Thymus (tissue), 11 donors: ENCODE measurements at regions not wholly inside any gene's neighbourhood (a gene's known extent, or its start where the extent isn't known, plus 50 kb on each side); places are given as distances from the start of the nearest gene placed in this dataset.

Source experiments
- DNase-seq, 9 donors: peaks; one replicate each; pipeline ENCODE4 v3.0.0-alpha.2; 2013; ENCODE audit warnings: low spot score in 9 of 9, low read depth in 6 of 9, missing footprints in 1 of 9
- H3K27ac ChIP-seq, 2 donors: one replicate each; pipeline ENCODE4 v1.5.1; 2013; ENCODE audit warnings: control low read depth in 1 of 2, low read depth in 1 of 2, low read length in 1 of 2, mild to moderate bottlenecking in 1 of 2, moderate library complexity in 1 of 2
- H3K27me3 ChIP-seq, 2 donors: one replicate each; pipeline ENCODE4 v1.5.1; 2013; ENCODE audit warnings: low read length in 1 of 2; ENCODE audit not compliant: control insufficient read depth in 2 of 2, insufficient read depth in 1 of 2
- H3K36me3 ChIP-seq, 2 donors: one replicate each; pipeline ENCODE4 v1.5.1; 2013; ENCODE audit warnings: low read length in 1 of 2, mild to moderate bottlenecking in 1 of 2, moderate library complexity in 1 of 2; ENCODE audit not compliant: control insufficient read depth in 2 of 2, insufficient read depth in 2 of 2
- H3K4me1 ChIP-seq, 2 donors: one replicate each; pipeline ENCODE4 v1.5.1; 2013; ENCODE audit warnings: low read length in 2 of 2; ENCODE audit not compliant: control insufficient read depth in 2 of 2, insufficient read depth in 2 of 2
- H3K4me3 ChIP-seq, 2 donors: one replicate each; pipeline ENCODE4 v1.5.1; 2013; ENCODE audit warnings: low read length in 2 of 2, control low read depth in 1 of 2, mild to moderate bottlenecking in 1 of 2
- H3K9me3 ChIP-seq, 2 donors: one replicate each; pipeline ENCODE4 v1.5.1; 2013; ENCODE audit warnings: low read length in 1 of 2, mild to moderate bottlenecking in 1 of 2; ENCODE audit not compliant: control insufficient read depth in 2 of 2, insufficient read depth in 1 of 2
- WGBS: extraction: QIAGEN DNeasy Blood & Tissue Kit; methylation state at CpG from one replicate; pipeline ENCODE4 v1.1.7; 2013; 5-methylcytosine and 5-hydroxymethylcytosine counted together
- donor health status: healthy.

DNA sequence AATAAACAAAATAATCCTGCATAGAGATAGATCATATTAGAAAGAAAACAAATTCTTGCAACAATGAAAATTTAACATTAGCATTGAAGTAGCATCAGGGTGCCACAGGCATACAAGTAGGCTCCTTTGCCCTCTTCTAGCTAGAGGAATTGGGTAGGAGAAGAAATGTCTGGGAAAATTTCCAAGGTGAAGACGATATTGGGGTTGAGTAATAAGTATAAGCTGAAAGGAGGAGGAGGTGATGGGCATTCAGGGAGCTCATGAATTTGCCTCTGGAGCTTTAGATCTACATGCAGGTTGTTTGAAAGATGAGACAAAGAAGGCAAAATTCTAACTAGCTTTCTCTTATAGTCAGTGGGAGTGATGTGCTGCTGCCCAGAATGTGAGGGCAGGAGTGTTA is 504.9 kb downstream of the CCDC85A start:
- no peaks in the 10 kb centered on the region for H3K36me3 ChIP-seq
- DNase-seq: no peak
- H3K4me3 ChIP-seq: no peak overlapping the region
- no peaks in the 10 kb centered on the region for H3K27me3 ChIP-seq
- no peaks in the 10 kb centered on the region for H3K9me3 ChIP-seq
- no peak overlapping the region for H3K27ac ChIP-seq
- H3K4me1 ChIP-seq: no peaks in the 10 kb centered on the region
- 87% methylated on average over 1 of the region's 1 CpG for WGBS

DNA sequence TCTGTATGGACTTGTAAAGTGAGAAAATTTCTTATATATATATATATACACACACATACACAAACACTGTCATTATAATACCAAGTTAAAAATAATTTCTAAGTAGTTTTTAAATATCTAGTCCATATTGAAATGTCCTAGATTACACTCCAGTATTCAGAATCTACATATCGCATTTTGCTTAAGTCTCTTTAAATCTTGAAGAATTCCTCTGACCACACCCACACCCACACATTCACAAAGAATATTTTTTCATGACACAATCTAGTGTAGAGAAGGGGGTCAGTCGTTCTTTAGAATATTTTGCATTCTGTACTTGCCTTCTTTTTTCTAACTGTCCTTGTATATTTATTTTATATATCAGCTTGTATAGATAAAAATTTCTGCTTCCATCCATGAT is 509.7 kb downstream of the CCDC85A start:
- Histone ChIP-seq H3K4me1 (no peaks in the 10 kb centered on the region), H3K4me3 (no peak overlapping the region), H3K27me3 (no peaks in the 10 kb centered on the region), H3K9me3 (no peaks in the 10 kb centered on the region), H3K36me3 (no peaks in the 10 kb centered on the region), H3K27ac (no peak overlapping the region)
- 92% methylated on average over 2 of the region's 2 CpGs for WGBS
- no peak for DNase-seq

DNA sequence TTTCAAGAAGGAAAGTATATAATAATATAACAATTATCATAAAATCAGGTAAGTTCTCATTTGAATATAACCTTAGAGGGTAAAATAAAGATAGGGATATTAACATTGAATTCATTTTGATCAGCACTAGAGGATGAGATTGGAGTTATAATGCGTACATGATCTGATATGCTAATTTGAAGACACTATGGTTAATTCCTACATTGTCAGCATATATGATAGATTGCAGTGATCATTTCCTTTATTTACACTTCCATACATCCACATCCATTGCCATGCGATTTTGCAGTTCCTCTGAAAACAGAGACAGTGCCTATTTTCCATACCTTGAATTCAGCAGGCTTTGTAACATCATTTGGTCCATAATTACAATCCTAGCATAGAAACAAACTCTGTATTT is 519.2 kb downstream of the CCDC85A start:
- H3K4me3 ChIP-seq: no peak overlapping the region
- DNase-seq: no peak
- no peak overlapping the region for H3K27ac ChIP-seq
- no peaks in the 10 kb centered on the region for H3K4me1 ChIP-seq
- H3K27me3 ChIP-seq: no peaks in the 10 kb centered on the region
- H3K36me3 ChIP-seq: no peaks in the 10 kb centered on the region
- 97% methylated on average over 2 of the region's 2 CpGs for WGBS
- no peaks in the 10 kb centered on the region for H3K9me3 ChIP-seq

DNA sequence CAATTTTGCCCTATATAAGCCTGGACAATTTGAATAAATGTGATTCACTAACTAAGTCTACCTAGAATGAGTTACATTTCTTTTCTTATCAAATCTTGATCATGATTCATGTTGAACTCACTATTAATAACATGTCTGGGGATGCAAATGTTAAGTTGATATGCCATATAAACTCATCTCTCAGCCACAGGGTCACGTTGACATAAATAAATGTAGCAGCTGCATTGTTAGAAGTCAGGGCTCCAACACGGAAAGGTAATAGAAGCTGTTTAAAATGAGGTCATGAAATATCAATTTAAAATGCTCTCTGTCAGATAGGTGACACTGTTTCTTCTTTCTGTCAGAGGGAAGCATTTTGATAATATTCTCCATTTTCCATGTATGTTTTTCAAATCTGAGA is 521.9 kb downstream of the CCDC85A start:
- Histone ChIP-seq H3K4me3 (no peak overlapping the region), H3K36me3 (no peaks in the 10 kb centered on the region), H3K9me3 (no peaks in the 10 kb centered on the region), H3K4me1 (no peaks in the 10 kb centered on the region), H3K27ac (no peak overlapping the region), H3K27me3 (no peaks in the 10 kb centered on the region)
- DNase-seq: no peak
- 79% methylated on average over 2 of the region's 2 CpGs for WGBS

DNA sequence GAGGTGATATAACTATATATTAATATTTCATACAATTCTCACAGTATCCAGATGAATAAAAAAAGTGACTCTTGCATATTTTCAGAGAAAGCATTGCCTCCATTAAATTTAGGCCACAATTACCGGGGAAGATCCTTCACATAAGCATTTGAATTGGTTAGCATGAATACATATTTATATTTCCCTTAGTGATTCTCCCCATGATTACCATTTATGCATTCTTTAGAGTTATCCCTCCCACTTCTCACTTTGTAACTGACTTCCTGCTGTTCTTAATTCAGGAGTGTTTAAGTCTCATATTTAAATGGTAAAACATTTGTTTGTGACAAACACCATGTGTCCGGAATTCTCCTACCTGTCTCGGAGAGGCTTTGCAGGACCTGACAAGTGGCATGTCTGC is 523.4 kb downstream of the CCDC85A start:
- no peaks in the 10 kb centered on the region for H3K36me3 ChIP-seq
- no peak overlapping the region for H3K4me3 ChIP-seq
- H3K4me1 ChIP-seq: no peaks in the 10 kb centered on the region
- 82% methylated on average over 3 of the region's 3 CpGs for WGBS
- no peak for DNase-seq
- no peaks in the 10 kb centered on the region for H3K27me3 ChIP-seq
- no peaks in the 10 kb centered on the region for H3K9me3 ChIP-seq
- H3K27ac ChIP-seq: no peak overlapping the region

DNA sequence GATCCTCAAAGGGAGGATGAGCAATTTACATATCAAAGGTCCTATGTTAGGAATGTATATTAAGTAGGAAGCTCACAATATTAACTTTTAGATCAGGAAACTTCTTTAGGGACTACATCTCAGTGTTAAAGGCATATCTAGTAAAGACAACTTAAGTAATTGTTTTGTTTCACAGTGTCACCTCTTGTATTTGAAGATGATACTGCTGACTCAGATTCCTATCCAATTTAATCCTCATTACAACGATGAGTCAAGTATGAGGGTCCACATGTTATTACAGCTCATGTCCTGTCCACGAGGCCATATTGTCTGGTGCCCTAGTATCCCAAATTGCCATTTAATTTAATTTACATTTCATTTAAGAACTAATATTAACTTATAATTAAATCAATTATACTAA is 523.9 kb downstream of the CCDC85A start:
- H3K4me1 ChIP-seq: no peaks in the 10 kb centered on the region
- no peaks in the 10 kb centered on the region for H3K27me3 ChIP-seq
- H3K27ac ChIP-seq: no peak overlapping the region
- WGBS: 90% methylated on average over 2 of the region's 2 CpGs
- H3K36me3 ChIP-seq: no peaks in the 10 kb centered on the region
- H3K4me3 ChIP-seq: no peak overlapping the region
- DNase-seq: no peak
- no peaks in the 10 kb centered on the region for H3K9me3 ChIP-seq

- 90% methylated on average over 3 of the region's 3 CpGs for WGBS
- DNase-seq: no peak
- H3K4me1 ChIP-seq: no peaks in the 10 kb centered on the region
- no peaks in the 10 kb centered on the region for H3K27me3 ChIP-seq
- H3K9me3 ChIP-seq: no peaks in the 10 kb centered on the region
- H3K36me3 ChIP-seq: no peaks in the 10 kb centered on the region
- no peak overlapping the region for H3K4me3 ChIP-seq
- H3K27ac ChIP-seq: no peak overlapping the region
Measured at GRCh38 chr2:56709181-56709580, 525.4 kb downstream of the CCDC85A start.

DNA sequence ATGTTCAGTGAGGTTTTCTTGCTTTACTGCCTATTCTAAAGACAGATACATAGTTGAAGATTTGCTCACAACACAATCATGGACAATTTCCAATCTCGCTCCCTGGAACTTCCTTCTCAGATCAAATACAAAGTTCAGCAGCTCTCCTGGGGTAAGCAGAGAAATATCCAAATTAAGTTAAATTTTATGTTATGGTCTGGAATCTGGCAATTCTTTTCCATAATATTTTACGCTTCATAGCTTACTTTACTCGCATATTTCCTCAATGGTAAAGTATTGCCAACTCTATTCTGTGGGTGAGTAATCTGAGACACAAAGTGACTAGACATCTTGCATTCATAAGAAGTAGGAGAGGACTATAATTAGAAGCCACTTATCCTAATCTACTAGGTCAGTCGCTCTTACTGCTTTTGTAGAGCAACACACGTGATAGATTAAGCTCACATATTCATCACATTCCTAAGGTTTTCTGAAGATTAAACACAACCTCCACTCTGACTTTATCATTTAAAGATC is 529.4 kb downstream of the CCDC85A start:
- no peak overlapping the region for H3K27ac ChIP-seq
- WGBS: 94% methylated on average over 5 of the region's 5 CpGs
- H3K4me3 ChIP-seq: no peak overlapping the region
- H3K4me1 ChIP-seq: no peaks in the 10 kb centered on the region
- no peaks in the 10 kb centered on the region for H3K36me3 ChIP-seq
- H3K9me3 ChIP-seq: no peaks in the 10 kb centered on the region
- no peak for DNase-seq
- no peaks in the 10 kb centered on the region for H3K27me3 ChIP-seq

DNA sequence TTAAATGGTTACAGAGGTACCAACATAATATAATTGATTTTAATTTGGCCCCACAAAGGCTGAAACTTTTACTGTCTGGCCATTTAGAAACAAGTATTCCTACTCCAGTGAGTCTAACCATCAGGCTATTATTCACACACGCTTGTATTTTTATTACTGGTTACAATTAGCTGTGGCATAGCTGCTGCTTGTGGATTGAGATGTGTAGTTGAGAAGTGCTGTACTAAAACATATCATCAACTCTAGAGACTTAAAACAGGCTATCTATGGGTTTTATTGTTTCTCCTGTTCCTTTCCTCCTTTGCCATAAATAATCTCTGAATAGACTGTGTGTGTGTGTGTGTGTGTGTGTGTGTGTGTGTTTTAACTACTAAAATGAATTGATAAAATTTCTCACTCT is 530.2 kb downstream of the CCDC85A start:
- H3K4me3 ChIP-seq: no peak overlapping the region
- no peaks in the 10 kb centered on the region for H3K9me3 ChIP-seq
- no peaks in the 10 kb centered on the region for H3K27me3 ChIP-seq
- 95% methylated on average over 1 of the region's 1 CpG for WGBS
- H3K4me1 ChIP-seq: no peaks in the 10 kb centered on the region
- H3K36me3 ChIP-seq: no peaks in the 10 kb centered on the region
- no peak overlapping the region for H3K27ac ChIP-seq
- no peak for DNase-seq

- no peaks in the 10 kb centered on the region for H3K36me3 ChIP-seq
- no peak overlapping the region for H3K27ac ChIP-seq
- H3K27me3 ChIP-seq: no peaks in the 10 kb centered on the region
- H3K4me3 ChIP-seq: no peak overlapping the region
- DNase-seq: no peak
- WGBS: 82% methylated on average over 7 of the region's 7 CpGs
- H3K9me3 ChIP-seq: no peaks in the 10 kb centered on the region
- no peaks in the 10 kb centered on the region for H3K4me1 ChIP-seq
Measured at GRCh38 chr2:56714400-56714799, 530.6 kb downstream of the CCDC85A start.
